ENCODE measurements at regions not wholly inside any gene's neighbourhood (a gene's known extent, or its start where the extent isn't known, plus 50 kb on each side); places are given as distances from the start of the nearest gene placed in this dataset.

DNA sequence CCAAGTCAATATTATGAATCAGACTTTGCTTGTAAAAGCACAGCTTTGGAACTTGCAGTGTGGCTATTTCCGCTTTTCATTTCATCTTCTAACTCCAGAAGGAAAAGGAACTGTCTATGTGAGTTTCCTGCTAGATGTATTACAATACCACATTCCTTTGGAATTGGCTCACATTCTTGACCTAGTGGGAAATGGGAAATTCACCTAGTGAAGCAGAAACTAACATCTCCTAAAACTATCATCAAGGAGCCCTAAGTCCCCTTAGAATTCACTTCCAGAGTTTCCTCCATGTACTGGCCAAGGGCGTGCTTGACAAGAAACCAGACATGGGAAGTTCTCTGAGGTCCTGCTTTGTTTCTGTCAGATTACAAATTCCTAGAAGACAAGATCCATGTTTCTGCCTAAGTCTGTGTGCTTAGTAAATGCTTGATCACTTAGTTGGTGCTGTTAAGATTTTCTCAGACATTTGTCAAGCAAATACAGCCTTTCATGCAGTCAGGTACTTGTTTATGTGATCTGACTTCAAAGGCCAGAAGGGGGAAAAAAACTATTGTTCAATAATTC lies 275.7 kb upstream of the FN1 start:
- no peak for DNase-seq

GRCh38 chr2:215707608-215708007 lies 271.7 kb upstream of the FN1 start:
- no peak for DNase-seq

DNA sequence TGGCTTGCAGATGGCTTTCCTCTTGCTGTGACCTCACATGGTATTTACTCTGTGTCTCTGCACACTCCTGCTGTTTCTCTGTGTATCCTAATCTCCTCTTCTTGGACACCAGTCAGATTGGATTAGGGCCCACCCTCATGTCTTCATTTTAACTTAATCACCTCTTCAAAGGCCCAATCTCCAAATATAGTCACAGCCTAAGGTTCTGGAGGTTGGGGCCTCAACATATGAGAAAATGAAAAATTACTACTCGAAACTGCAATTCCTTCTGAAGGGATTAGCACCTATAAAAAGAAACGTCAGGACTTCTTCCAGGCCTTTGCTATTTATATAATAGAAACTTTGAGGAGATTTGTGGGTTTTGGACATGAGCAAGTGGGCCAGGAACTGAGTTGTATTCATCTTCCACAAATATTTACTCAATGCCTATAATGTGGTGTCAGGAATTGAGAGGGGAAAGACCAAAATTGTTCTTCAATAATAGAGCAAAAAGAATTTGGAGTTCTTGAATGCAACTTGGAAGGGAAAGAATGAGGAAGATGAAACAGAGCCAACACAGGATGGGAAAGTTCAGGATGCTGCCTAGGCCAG lies 270.0 kb upstream of the FN1 start:
- no peak for DNase-seq

- no peak for DNase-seq
Measured at GRCh38 chr2:215705281-215705680, 269.4 kb upstream of the FN1 start.

GRCh38 chr2:215702116-215702902 lies 266.4 kb upstream of the FN1 start:
- no peak for DNase-seq

DNA sequence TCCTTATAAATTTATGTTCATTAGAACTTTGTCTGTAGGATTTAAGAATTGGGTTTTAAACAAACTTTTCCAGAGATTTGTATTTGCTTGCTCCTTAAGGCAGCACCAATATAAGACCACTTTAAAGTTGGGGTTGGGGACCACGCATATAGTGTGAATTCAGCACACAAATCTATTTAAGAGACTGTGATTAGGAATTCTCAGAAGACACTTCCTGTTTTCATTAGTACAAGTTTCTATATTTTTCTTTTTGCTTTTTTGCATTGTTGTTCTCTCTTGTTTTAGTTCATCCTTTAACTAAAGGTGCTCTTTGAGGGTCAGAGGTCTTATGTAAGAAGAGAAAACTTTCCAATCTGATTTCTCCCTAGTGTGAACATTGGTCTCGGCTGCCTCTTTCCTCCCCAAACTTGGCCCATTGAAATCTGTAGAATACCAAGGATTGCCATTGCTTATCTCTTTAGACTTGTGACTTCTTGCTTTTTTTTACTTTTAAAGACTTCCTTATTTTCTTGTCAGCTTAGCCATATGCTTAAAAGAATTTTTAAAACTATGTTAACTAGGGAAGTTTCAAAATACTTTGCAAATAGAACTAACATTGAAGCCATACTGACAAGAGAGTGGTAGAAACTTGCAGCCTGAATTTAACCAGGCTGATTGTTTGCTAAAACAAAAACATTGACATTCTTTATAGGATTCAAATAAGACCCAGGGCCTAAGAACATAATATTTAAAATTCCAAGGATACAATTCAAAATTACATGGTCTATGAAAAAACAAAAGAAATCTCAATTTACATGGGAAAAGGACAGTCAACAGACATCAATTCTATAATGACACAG lies 264.1 kb upstream of the FN1 start:
- DNase-seq = no peak

DNA sequence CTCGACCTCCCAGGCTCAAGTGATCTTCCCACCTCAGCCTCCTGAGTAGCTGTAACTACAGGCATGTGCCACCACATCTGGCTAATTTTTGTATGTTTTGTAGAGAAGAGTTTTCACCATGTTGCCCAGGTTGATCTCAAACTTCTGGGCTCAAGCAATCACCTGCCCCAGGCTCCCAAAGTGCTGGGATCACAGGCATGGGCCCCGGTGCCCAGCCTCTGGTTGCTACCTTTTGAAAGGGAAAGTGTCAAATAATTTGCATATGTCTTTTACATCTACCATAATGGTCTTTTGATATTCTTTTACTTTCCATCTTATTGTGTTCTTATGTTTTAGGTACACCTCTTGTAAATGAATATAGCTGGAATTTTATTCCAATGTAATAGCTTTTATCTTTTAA lies 263.1 kb upstream of the FN1 start:
- no peak for DNase-seq

GRCh38 chr2:215698566-215698965 lies 262.7 kb upstream of the FN1 start:
- DNase-seq = no peak

- no peak for DNase-seq
Measured at GRCh38 chr2:215697496-215697895, 261.6 kb upstream of the FN1 start.

- DNase-seq = no peak
Measured at GRCh38 chr2:215697003-215697402, 261.1 kb upstream of the FN1 start.

DNA sequence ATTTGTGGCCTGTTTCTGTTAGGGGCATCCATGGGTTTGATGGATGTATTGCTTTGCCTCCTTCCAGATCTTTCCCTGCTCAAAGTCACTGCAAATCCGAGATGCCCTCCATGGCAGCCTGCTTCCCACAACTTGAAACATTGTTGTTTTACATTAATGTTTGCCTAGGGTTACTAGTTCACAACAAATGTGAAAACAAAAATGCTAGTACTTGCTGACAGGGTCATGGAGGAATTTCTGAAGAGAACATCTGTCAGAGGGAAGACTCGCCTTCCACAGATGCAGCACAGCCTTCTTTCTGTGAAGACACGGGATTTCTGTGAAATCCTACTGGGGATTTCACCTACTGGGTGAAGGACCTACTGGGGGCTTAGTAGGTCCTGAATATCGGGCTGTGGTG lies 260.0 kb upstream of the FN1 start:
- no peak for DNase-seq

DNA sequence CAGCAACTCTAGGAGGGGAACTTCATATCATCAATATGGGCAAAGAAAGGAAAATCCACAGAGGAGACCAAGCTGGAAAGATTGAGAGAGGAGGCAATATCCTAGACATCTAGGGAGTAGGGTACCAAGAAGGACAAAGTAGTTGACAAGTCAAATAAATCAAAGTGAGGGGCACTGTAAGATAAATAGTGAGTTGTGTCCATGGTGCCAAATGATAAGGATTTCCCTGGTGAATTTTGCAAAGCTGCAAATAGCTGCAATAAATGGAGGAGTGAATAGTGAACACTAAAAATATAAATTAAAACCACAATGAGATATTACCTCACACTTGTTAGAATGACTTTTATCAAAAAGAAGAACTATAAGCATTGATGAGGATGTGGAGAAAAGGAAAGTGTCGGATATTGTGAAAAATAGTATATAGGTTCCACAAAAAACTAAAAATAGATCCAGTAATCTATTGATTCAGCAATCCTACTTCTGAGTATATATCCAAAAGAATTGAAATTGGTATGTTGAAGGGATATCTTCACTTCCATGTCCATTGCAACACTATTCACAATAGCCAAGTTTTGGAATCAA lies 258.2 kb upstream of the FN1 start:
- DNase-seq = no peak

- DNase-seq = no peak
Measured at GRCh38 chr2:215693193-215693998, 257.5 kb upstream of the FN1 start.

DNA sequence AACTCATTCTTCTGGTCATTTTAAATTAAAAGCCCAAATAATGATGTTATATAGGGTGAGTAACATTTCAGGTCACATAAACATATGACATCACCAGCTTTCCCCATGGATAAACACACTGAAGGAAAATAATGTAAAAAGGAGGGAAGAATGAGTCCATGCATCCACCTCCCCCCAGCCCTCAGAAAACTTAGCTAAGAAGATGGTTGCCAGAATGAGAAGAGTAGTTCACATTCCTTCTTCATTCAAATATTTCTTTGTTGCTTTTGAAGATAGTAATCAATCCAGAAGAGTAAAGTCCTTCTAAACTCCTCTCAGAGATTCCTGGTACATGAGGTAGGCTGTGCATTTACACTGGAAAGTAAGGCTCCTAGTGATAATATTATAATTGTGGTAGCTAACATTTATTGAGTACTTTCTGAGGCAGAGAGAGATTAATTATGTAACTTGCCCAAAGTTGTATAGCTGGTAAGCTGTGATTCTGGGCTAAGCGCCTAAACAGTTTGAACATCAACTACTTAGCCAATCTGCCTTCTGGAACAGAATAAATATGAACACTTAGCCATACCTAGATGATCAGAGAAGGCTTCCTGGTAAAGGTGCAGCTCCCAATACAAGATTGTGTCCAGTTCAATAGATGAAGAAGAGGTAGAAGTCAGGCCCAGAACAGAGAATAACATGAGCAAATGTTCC lies 256.7 kb upstream of the FN1 start:
- DNase-seq = no peak

GRCh38 chr2:215691346-215691745 lies 255.5 kb upstream of the FN1 start:
- DNase-seq = no peak

DNA sequence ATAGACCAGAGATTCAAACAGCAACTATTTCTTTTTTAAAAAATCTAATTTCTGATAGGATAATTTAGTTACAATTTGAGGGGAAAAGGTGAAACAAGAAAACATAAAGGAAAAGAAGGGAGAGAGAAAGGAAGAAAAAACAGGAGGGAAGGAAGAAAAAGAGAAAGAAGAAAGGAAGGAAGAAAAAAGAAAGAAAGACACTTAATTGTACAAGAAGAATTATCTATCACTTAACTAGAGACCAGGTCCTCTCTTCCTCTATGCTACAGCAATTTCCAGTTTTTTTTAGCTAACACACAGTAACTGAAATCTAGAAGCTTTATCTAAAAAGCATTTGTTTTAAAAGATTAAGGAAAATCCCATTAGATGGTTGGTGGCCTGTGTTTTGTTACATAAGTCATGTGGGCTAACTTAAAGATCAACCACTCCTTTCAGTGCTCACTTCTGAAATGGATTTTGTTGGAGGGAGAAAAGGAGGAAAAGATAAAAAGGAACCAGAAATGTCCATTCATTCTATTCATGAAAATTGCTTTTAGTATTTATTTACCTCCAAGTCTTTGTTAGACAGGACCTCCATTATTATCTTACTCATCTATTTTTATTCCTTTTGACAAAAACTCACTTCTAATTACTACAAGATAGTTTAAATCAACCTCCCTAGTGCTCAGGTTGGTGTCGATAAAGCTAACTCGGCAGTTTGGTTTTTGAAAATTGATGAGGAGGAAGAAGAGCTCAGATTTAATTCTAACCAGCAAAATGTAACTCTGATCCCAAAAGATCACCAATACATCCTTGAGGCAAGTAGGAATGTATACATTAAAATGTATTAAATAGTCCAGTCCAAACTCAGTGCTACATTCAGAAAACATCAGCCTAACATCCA lies 251.5 kb upstream of the FN1 start:
- DNase-seq = no peak

GRCh38 chr2:215685238-215685990 lies 249.5 kb upstream of the FN1 start:
- no peak for DNase-seq

GRCh38 chr2:215684448-215685237 lies 248.8 kb upstream of the FN1 start:
- no peak for DNase-seq

GRCh38 chr2:215683295-215683694 lies 247.4 kb upstream of the FN1 start:
- no peak for DNase-seq
